ENCODE measurements at regions not wholly inside any gene's neighbourhood (a gene's known extent, or its start where the extent isn't known, plus 50 kb on each side); places are given as distances from the start of the nearest gene placed in this dataset.
"Not testable (repeated sequence)": the region's sequence is repeated elsewhere in the genome, so short reads cannot be mapped to it uniquely, and the experiment has no call there.

- not testable (repeated sequence) for TF ChIP-seq HDGF (IDR thresholded peaks at IDR 0.05; ENCODE audit: borderline replicate concordance); ARNT (IDR thresholded peaks at IDR 0.05); FOXK2 (IDR thresholded peaks at IDR 0.05); TARDBP (IDR thresholded peaks at IDR 0.05); FOXA1 (IDR thresholded peaks at IDR 0.05); SP1 (IDR thresholded peaks at IDR 0.05); NFRKB (IDR thresholded peaks at IDR 0.05); ZNF384 (IDR thresholded peaks at IDR 0.05); BHLHE40 (IDR thresholded peaks at IDR 0.05; ENCODE audit: borderline replicate concordance); SUZ12 (IDR thresholded peaks at IDR 0.05); ELF4 (IDR thresholded peaks at IDR 0.05); CTBP1 (IDR thresholded peaks at IDR 0.05; ENCODE audit: borderline replicate concordance); FOXM1 (IDR thresholded peaks at IDR 0.05; ENCODE audit: borderline replicate concordance)
- TF ChIP-seq, protein P1, sequence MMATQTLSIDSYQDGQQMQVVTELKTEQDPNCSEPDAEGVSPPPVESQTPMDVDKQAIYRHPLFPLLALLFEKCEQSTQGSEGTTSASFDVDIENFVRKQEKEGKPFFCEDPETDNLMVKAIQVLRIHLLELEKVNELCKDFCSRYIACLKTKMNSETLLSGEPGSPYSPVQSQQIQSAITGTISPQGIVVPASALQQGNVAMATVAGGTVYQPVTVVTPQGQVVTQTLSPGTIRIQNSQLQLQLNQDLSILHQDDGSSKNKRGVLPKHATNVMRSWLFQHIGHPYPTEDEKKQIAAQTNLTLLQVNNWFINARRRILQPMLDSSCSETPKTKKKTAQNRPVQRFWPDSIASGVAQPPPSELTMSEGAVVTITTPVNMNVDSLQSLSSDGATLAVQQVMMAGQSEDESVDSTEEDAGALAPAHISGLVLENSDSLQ (IDR thresholded peaks at IDR 0.05) = not testable (repeated sequence)
Observed at GRCh38 chr14:37780731-37781130, 185.3 kb downstream of the TTC6 start.

All from HEK293T (cell line).